AG04450 (cell line): ENCODE measurements at regions not wholly inside any gene's neighbourhood (a gene's known extent, or its start where the extent isn't known, plus 50 kb on each side); places are given as distances from the start of the nearest gene placed in this dataset.

ENCODE experiments used
- CTCF ChIA-PET: fragments of 300-600, 350-600 bp; formaldehyde crosslinking; extraction: SDS; loops from one replicate; lab custom pipeline; 2022; ENCODE audit warnings: antibody characterized with exemption, inconsistent platforms; lab: Charles Lee
- POLR2A ChIA-PET: fragments of 350-600 bp; formaldehyde crosslinking; extraction: SDS; loops from one replicate; lab custom pipeline; 2021; ENCODE audit warnings: antibody characterized with exemption, inconsistent platforms; lab: Yijun Ruan, JAX
- DNase-seq: peaks from one replicate; pipeline ENCODE4 v3.0.0-alpha.2; 2011; ENCODE audit warnings: low read depth, low spot score
- H3K27ac ChIP-seq: one replicate; pipeline ENCODE4 v1.5.1; 2012; ENCODE audit warnings: low read depth, low read length, control low read depth
- H3K27me3 ChIP-seq: one replicate; pipeline ENCODE4 v1.6.0; 2012; ENCODE audit warnings: low read length; ENCODE audit not compliant: control insufficient read depth, insufficient read depth
- H3K4me3 ChIP-seq: 2 replicates; pipeline ENCODE4 v1.5.1; 2011; ENCODE audit warnings: mild to moderate bottlenecking, low read depth, low read length, control low read depth
- H3K9me3 ChIP-seq: 2 replicates; pipeline ENCODE4 v1.5.1; 2012; ENCODE audit warnings: low read length; ENCODE audit not compliant: control insufficient read depth, insufficient read depth
- CTCF ChIP-seq: IDR thresholded peaks from 2 replicates; pipeline ENCODE4 v1.5.1; 2011; ENCODE audit warnings: low read depth, low read length, control low read depth, inconsistent platforms

GRCh38 chr2:194739217-194739616, 917.8 kb upstream of the SLC39A10 start:
- Histone ChIP-seq H3K9me3 (peaks cover 4% of the 10 kb centered on the region; the same call in 1 of the 2 replicates), H3K4me3 (no peak overlapping the region), H3K27ac (no peak overlapping the region), H3K27me3 (no peaks in the 10 kb centered on the region)
- CTCF ChIA-PET, result no interaction called here
- TF ChIP-seq CTCF, result no peak
- POLR2A ChIA-PET, result no interaction called here
- DNase-seq, result no peak

GRCh38 chr2:194735837-194736542, 921.0 kb upstream of the SLC39A10 start:
- ChIA-PET POLR2A (no interaction called here), CTCF (no interaction called here)
- H3K4me3 ChIP-seq, result no peak overlapping the region
- TF ChIP-seq CTCF, result no peak
- no peak for DNase-seq
- no peaks in the 10 kb centered on the region for H3K27me3 ChIP-seq
- H3K9me3 ChIP-seq, result peaks cover 4% of the 10 kb centered on the region; the same call in 1 of the 2 replicates
- H3K27ac ChIP-seq, result no peak overlapping the region

GRCh38 chr2:194730266-194730665, 926.8 kb upstream of the SLC39A10 start:
- TF ChIP-seq CTCF, result no peak
- no peak overlapping the region for H3K27ac ChIP-seq
- POLR2A ChIA-PET, result no interaction called here
- DNase-seq, result no peak
- no peaks in the 10 kb centered on the region for H3K9me3 ChIP-seq
- CTCF ChIA-PET, result no interaction called here
- H3K27me3 ChIP-seq, result no peaks in the 10 kb centered on the region
- H3K4me3 ChIP-seq, result no peak overlapping the region

- ChIA-PET CTCF (no interaction called here), POLR2A (no interaction called here)
- H3K4me3 ChIP-seq, result no peak overlapping the region
These were observed 931.9 kb upstream of the SLC39A10 start for GRCh38 chr2:194725169-194725568.

More at GRCh38 chr2:194725169-194725568, 931.9 kb upstream of the SLC39A10 start:
- no peak for DNase-seq
- TF ChIP-seq CTCF, result no peak
- H3K9me3 ChIP-seq, result no peaks in the 10 kb centered on the region
- no peaks in the 10 kb centered on the region for H3K27me3 ChIP-seq
- H3K27ac ChIP-seq, result no peak overlapping the region
